ENCODE measurements at regions not wholly inside any gene's neighbourhood (a gene's known extent, or its start where the extent isn't known, plus 50 kb on each side); places are given as distances from the start of the nearest gene placed in this dataset.

DNA sequence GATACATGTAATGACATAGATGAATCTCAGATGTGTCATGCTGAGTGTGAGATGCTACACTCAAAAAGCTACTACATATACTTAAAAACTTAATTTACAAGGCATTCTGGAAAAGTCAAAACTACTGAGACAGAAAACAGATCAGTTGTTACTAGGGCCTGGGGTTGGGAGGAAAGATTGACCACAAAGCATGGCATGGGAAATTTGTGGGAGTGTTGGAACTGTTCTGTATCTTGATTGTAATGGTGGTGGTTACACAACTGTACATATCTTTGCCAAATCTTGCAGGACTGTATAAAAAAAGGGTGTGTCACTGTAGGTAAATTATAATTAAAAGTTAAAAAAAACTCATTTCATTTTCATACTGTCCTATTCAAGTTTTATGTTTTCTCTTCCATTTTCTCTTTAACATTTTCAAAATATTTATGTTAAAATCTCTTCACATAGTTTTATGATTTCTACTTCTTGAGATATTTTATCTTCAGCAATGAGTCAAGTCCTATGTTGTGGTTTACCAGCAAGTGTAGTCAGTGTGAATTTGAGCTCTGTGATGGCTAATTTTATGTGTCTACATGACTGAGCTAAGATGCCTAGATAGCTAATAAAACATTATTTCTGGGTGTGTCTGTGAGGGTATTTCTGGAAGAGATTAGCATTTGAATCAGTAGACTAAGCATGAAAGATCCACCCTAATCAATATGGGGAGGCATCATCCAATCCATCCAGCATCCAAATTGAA lies 58.6 kb upstream of the VRK2 start:
- TF ChIP-seq, protein P1, sequence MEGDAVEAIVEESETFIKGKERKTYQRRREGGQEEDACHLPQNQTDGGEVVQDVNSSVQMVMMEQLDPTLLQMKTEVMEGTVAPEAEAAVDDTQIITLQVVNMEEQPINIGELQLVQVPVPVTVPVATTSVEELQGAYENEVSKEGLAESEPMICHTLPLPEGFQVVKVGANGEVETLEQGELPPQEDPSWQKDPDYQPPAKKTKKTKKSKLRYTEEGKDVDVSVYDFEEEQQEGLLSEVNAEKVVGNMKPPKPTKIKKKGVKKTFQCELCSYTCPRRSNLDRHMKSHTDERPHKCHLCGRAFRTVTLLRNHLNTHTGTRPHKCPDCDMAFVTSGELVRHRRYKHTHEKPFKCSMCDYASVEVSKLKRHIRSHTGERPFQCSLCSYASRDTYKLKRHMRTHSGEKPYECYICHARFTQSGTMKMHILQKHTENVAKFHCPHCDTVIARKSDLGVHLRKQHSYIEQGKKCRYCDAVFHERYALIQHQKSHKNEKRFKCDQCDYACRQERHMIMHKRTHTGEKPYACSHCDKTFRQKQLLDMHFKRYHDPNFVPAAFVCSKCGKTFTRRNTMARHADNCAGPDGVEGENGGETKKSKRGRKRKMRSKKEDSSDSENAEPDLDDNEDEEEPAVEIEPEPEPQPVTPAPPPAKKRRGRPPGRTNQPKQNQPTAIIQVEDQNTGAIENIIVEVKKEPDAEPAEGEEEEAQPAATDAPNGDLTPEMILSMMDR (conservative IDR thresholded peaks at IDR 0.05; ENCODE audit: low read depth, low read length): no peak
- no peak for TF ChIP-seq EZH2 (IDR thresholded peaks at IDR 0.05; ENCODE audit: low read length, unreplicated experiment)
- no peak for TF ChIP-seq EZH2phosphoT487 (IDR thresholded peaks at IDR 0.05; ENCODE audit: borderline replicate concordance, low read length)
- DNase-seq (peak; percentile 76), ATAC-seq (peak; percentile 88)
- Histone ChIP-seq H4K20me1 (ENCODE audit: low read length) (no peaks in the 10 kb centered on the region), H3K27ac (ENCODE audit: low read length) (peak overlapping the region; percentile 67), H3K9me2 (replicated peaks; ENCODE audit: low read length) (0 out of 2 replicates have a peak, but pooled peaks cover 8% of the 10 kb centered on the region), H3K36me3 (ENCODE audit: low read depth, low read length) (no peaks in the 10 kb centered on the region), H3K79me2 (ENCODE audit: low read length) (no peaks in the 10 kb centered on the region), H3K9ac (ENCODE audit: low read length) (no peak overlapping the region), H3K9me3 (ENCODE audit: low read length) (no peaks in the 10 kb centered on the region), H3F3A (ENCODE audit: low read length, unreplicated experiment) (no peaks in the 10 kb centered on the region), H2AFZ (ENCODE audit: low read length) (no peak overlapping the region), H3K4me3 (ENCODE audit: low read length) (no peak overlapping the region), H3K27me3 (ENCODE audit: low read length) (no peaks in the 10 kb centered on the region), H3K4me1 (ENCODE audit: insufficient read depth, low read length) (peaks cover 22% of the 10 kb centered on the region), H3K4me2 (ENCODE audit: low read length) (peak overlapping the region; percentile 32)
- intact Hi-C loops (cut with micrococcal nuclease): loop anchor here (10.0 kb wide), 1 partner anchor 117 kb away; no protein-coding TSS in a partner anchor
- CTCF ChIA-PET: no interaction called here
- POLR2A ChIA-PET (ENCODE audit: unreplicated experiment): interaction anchor here (0.5 kb wide), 1 partner anchor 266 kb away, joined by 11 read pairs; no protein-coding TSS in a partner anchor
- no TSS peak for BruUV-seq (replicated peaks)

DNA sequence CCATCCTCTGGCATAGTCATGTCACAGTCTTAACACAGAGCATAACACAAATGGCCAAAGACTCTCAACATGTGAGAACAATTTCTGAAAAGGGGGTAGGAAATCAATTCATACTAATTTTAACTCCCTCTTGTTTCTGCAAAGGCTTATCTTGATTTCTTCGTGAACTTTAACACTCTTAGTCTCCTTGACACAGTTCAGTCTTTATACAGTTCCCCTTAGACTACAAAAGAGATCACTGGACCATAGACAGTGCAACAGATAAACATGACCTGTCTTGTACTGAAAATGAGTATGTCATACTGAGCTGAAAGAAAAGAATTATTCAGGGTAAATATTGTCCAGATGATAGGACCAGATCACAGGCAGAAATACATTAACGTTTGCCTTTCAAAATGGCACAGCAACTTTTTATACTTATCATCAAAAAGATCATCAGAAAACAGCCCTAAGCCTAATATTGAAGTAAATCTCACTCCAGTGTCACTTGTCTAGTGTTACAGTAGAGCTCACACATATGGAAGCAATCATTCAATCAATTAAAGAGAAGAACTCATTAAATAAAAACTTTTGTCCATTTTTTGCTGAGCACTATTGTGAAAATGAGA lies 56.4 kb upstream of the VRK2 start:
- H3K36me3 ChIP-seq (ENCODE audit: low read depth, low read length): no peaks in the 10 kb centered on the region
- H3K4me1 ChIP-seq (ENCODE audit: insufficient read depth, low read length): peaks cover 22% of the 10 kb centered on the region
- H3K27ac ChIP-seq (ENCODE audit: low read length): no peak overlapping the region
- H4K20me1 ChIP-seq (ENCODE audit: low read length): no peaks in the 10 kb centered on the region
- H2AFZ ChIP-seq (ENCODE audit: low read length): no peak overlapping the region
- no peak overlapping the region for H3K4me2 ChIP-seq (ENCODE audit: low read length)
- H3K9ac ChIP-seq (ENCODE audit: low read length): no peak overlapping the region
- ATAC-seq: no peak
- no peaks in the 10 kb centered on the region for H3K9me3 ChIP-seq (ENCODE audit: low read length)
- POLR2A ChIA-PET (ENCODE audit: unreplicated experiment): no interaction called here
- 0 out of 2 replicates have a peak, but pooled peaks cover 8% of the 10 kb centered on the region for H3K9me2 ChIP-seq (replicated peaks; ENCODE audit: low read length)
- BruUV-seq (replicated peaks): no TSS peak
- no peaks in the 10 kb centered on the region for H3K27me3 ChIP-seq (ENCODE audit: low read length)
- TF ChIP-seq EZH2 (IDR thresholded peaks at IDR 0.05; ENCODE audit: low read length, unreplicated experiment): no peak
- TF ChIP-seq, protein P1 (conservative IDR thresholded peaks at IDR 0.05; ENCODE audit: low read depth, low read length): no peak
- TF ChIP-seq EZH2phosphoT487 (IDR thresholded peaks at IDR 0.05; ENCODE audit: borderline replicate concordance, low read length): no peak
- intact Hi-C loops (cut with micrococcal nuclease): no loop called here
- no peak overlapping the region for H3K4me3 ChIP-seq (ENCODE audit: low read length)
- CTCF ChIA-PET: no interaction called here
- no peaks in the 10 kb centered on the region for H3K79me2 ChIP-seq (ENCODE audit: low read length)
- no peak for DNase-seq
- no peaks in the 10 kb centered on the region for H3F3A ChIP-seq (ENCODE audit: low read length, unreplicated experiment)
